A549 (cell line): ENCODE measurements at regions not wholly inside any gene's neighbourhood (a gene's known extent, or its start where the extent isn't known, plus 50 kb on each side); places are given as distances from the start of the nearest gene placed in this dataset.
"Not testable (repeated sequence)": the region's sequence is repeated elsewhere in the genome, so short reads cannot be mapped to it uniquely, and the experiment has no call there.

Experiments used
- CHD4 ChIP-seq: fragments of 200-600 bp; sonication (generic); IDR thresholded peaks from 2 replicates; pipeline ENCODE4 v1.6.1; 2016; ENCODE audit warnings: antibody characterized with exemption, mild to moderate bottlenecking, borderline replicate concordance
- CTCF ChIP-seq: fragments of >200 bp; sonication (Bioruptor Twin); formaldehyde crosslinking; IDR thresholded peaks from 3 replicates; pipeline ENCODE4 v1.5.1; 2016
- HDAC2 ChIP-seq: fragments of 200-600 bp; sonication (generic); IDR thresholded peaks from 2 replicates; pipeline ENCODE4 v1.6.1; 2016
- HOXB13 ChIP-seq: fragments of 250-450 bp; sonication (Bioruptor Pico); IDR thresholded peaks from 2 replicates; pipeline ENCODE4 v1.5.0; 2020; ENCODE audit warnings: low read depth, mild to moderate bottlenecking, moderate library complexity
- JUN ChIP-seq, 2 experiments: fragments of >200 bp; sonication (Bioruptor Twin); formaldehyde crosslinking; IDR thresholded peaks; 2 replicates in 1 of 2; 3 replicates in 1 of 2; pipeline ENCODE4 v1.6.1; 2016 to 2017
- MAX ChIP-seq: IDR thresholded peaks from 2 replicates; pipeline ENCODE4 v1.6.1; 2012
- POLR2A ChIP-seq: IDR thresholded peaks from 2 replicates; pipeline ENCODE4 v1.6.1; 2012; ENCODE audit warnings: mild to moderate bottlenecking, low read length
- RCOR1 ChIP-seq: fragments of 150-350 bp; IDR thresholded peaks from 2 replicates; pipeline ENCODE4 v1.6.1; 2014; ENCODE audit warnings: antibody characterized with exemption, low read length, low read depth
- TF ChIP-seq, protein P1 (sequence below): fragments of 450-650 bp; IDR thresholded peaks from 2 replicates; pipeline ENCODE4 v1.6.1; 2014; ENCODE audit warnings: antibody characterized with exemption

- TF ChIP-seq, protein P1, sequence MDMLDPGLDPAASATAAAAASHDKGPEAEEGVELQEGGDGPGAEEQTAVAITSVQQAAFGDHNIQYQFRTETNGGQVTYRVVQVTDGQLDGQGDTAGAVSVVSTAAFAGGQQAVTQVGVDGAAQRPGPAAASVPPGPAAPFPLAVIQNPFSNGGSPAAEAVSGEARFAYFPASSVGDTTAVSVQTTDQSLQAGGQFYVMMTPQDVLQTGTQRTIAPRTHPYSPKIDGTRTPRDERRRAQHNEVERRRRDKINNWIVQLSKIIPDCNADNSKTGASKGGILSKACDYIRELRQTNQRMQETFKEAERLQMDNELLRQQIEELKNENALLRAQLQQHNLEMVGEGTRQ: not testable (repeated sequence)
- not testable (repeated sequence) for TF ChIP-seq POLR2A; CTCF; HDAC2; JUN (IDR thresholded peaks at IDR 0.05); MAX; HOXB13 (CRISPR knock-in tag); CHD4; RCOR1
Measured at GRCh38 chr5:98546924-98547323, 226.5 kb upstream of the RGMB start.
